ENCODE measurements at regions not wholly inside any gene's neighbourhood (a gene's known extent, or its start where the extent isn't known, plus 50 kb on each side); places are given as distances from the start of the nearest gene placed in this dataset.
"Not testable (repeated sequence)": the region's sequence is repeated elsewhere in the genome, so short reads cannot be mapped to it uniquely, and the experiment has no call there.

GRCh38 chr9:115575147-115575546, 457.2 kb upstream of the TNC start:
- H3K27me3 ChIP-seq (ENCODE audit: insufficient read depth, poor library complexity, severe bottlenecking): no peaks in the 10 kb centered on the region
- H3K4me3 ChIP-seq (ENCODE audit: severe bottlenecking): no peak overlapping the region
- ATAC-seq (ENCODE audit: low read depth) (no peak), DNase-seq (ENCODE audit: low spot score) (no peak)
- H3K36me3 ChIP-seq (ENCODE audit: low read depth): no peaks in the 10 kb centered on the region
- no peak overlapping the region for H3K27ac ChIP-seq (ENCODE audit: poor library complexity, severe bottlenecking)
- H3K9me3 ChIP-seq (ENCODE audit: severe bottlenecking): no peaks in the 10 kb centered on the region
- no peaks in the 10 kb centered on the region for H3K4me1 ChIP-seq (ENCODE audit: insufficient read depth, poor library complexity, severe bottlenecking)
- no peak for TF ChIP-seq CTCF (IDR thresholded peaks at IDR 0.05; ENCODE audit: poor library complexity, severe bottlenecking)

GRCh38 chr9:115585458-115585857, 467.5 kb upstream of the TNC start:
- H3K9me3 ChIP-seq (ENCODE audit: severe bottlenecking); H3K36me3 ChIP-seq (ENCODE audit: low read depth); H3K27me3 ChIP-seq (ENCODE audit: insufficient read depth, poor library complexity, severe bottlenecking); DNase-seq (ENCODE audit: low spot score); H3K4me3 ChIP-seq (ENCODE audit: severe bottlenecking); H3K27ac ChIP-seq (ENCODE audit: poor library complexity, severe bottlenecking); ATAC-seq (ENCODE audit: low read depth): not testable (repeated sequence)
- H3K4me1 ChIP-seq (ENCODE audit: insufficient read depth, poor library complexity, severe bottlenecking): peaks cover 14% of the 10 kb centered on the region

- Histone ChIP-seq H3K4me1 (ENCODE audit: insufficient read depth, poor library complexity, severe bottlenecking) (peaks cover 24% of the 10 kb centered on the region), H3K27me3 (ENCODE audit: insufficient read depth, poor library complexity, severe bottlenecking) (no peaks in the 10 kb centered on the region), H3K4me3 (ENCODE audit: severe bottlenecking) (no peak overlapping the region), H3K27ac (ENCODE audit: poor library complexity, severe bottlenecking) (no peak overlapping the region), H3K9me3 (ENCODE audit: severe bottlenecking) (no peaks in the 10 kb centered on the region), H3K36me3 (ENCODE audit: low read depth) (no peaks in the 10 kb centered on the region)
- no peak for ATAC-seq (ENCODE audit: low read depth)
- DNase-seq (ENCODE audit: low spot score): no peak
- no peak for TF ChIP-seq CTCF (IDR thresholded peaks at IDR 0.05; ENCODE audit: poor library complexity, severe bottlenecking)
Observed at GRCh38 chr9:115587310-115587709, 469.4 kb upstream of the TNC start.

GRCh38 chr9:115590011-115590410, 472.1 kb upstream of the TNC start:
- peak overlapping the region; percentile 37 for H3K27ac ChIP-seq (ENCODE audit: poor library complexity, severe bottlenecking)
- peak; percentile 76 for ATAC-seq (ENCODE audit: low read depth)
- H3K4me1 ChIP-seq (ENCODE audit: insufficient read depth, poor library complexity, severe bottlenecking): peaks cover 29% of the 10 kb centered on the region

GRCh38 chr9:115591584-115591984, 473.6 kb upstream of the TNC start:
- no peak overlapping the region for H3K4me3 ChIP-seq (ENCODE audit: severe bottlenecking)
- peak; percentile 80 for DNase-seq (ENCODE audit: low spot score)
- H3K4me1 ChIP-seq (ENCODE audit: insufficient read depth, poor library complexity, severe bottlenecking): peaks cover 29% of the 10 kb centered on the region
- no peaks in the 10 kb centered on the region for H3K27me3 ChIP-seq (ENCODE audit: insufficient read depth, poor library complexity, severe bottlenecking)
- H3K27ac ChIP-seq (ENCODE audit: poor library complexity, severe bottlenecking): peak overlapping the region; percentile 62
- no peaks in the 10 kb centered on the region for H3K36me3 ChIP-seq (ENCODE audit: low read depth)
- H3K9me3 ChIP-seq (ENCODE audit: severe bottlenecking): no peaks in the 10 kb centered on the region
- ATAC-seq (ENCODE audit: low read depth): peak; percentile 94
- peak; percentile 97 for TF ChIP-seq CTCF (IDR thresholded peaks at IDR 0.05; ENCODE audit: poor library complexity, severe bottlenecking)

More at GRCh38 chr9:115590011-115590410, 472.1 kb upstream of the TNC start:
- Histone ChIP-seq H3K36me3 (ENCODE audit: low read depth) (no peaks in the 10 kb centered on the region), H3K27me3 (ENCODE audit: insufficient read depth, poor library complexity, severe bottlenecking) (no peaks in the 10 kb centered on the region), H3K4me3 (ENCODE audit: severe bottlenecking) (no peak overlapping the region), H3K9me3 (ENCODE audit: severe bottlenecking) (no peaks in the 10 kb centered on the region)
- DNase-seq (ENCODE audit: low spot score): no peak
- TF ChIP-seq CTCF (IDR thresholded peaks at IDR 0.05; ENCODE audit: poor library complexity, severe bottlenecking): no peak
